ENCODE measurements at regions not wholly inside any gene's neighbourhood (a gene's known extent, or its start where the extent isn't known, plus 50 kb on each side); places are given as distances from the start of the nearest gene placed in this dataset.

DNA sequence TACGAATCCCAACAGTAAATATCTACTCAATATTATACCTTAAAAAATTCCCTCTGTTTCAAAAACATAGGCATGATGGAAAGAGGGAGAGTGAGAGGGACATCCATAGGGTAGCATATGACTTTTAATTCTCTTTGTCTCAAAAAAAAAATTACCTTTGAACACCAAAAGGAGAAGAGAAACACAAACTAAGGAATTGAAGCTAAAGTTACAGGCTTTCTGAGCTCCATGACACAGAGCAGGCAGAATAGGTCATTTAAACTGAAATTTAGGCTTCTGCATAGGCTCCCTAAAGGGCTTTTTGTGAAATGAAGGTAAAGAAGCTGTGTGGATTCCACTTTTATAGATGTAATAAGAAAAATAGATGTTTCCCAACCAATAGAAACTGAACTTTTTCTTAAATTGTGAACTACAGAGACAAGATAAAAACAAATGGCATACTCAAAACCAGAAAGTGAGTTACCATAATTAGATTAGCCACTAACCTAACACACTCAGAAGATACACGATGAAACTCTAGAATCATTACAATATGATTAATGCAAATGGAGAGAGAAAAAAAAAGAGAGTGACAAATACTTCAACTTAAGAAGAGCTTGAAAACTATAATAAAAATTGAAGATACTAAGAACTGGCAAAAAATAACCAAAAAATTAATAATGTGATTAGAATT, 584.6 kb downstream of the GABRG1 start:
- H3K4me3 Mint-ChIP-seq (ENCODE audit: unreplicated experiment), result no peak overlapping the region
- H2AFZ ChIP-seq (ENCODE audit: low read depth, low read length), result no peak overlapping the region
- H3K9me3 ChIP-seq (ENCODE audit: insufficient read depth, low read depth, low read length), result peaks cover 2% of the 10 kb centered on the region
- H3K27ac Mint-ChIP-seq (ENCODE audit: unreplicated experiment), result no peak overlapping the region
- H3K36me3 Mint-ChIP-seq (ENCODE audit: low read depth, unreplicated experiment), result no peaks in the 10 kb centered on the region
- H3K4me2 ChIP-seq (ENCODE audit: low read length), result no peak overlapping the region
- FAIRE-seq, result no peak
- H3K27ac ChIP-seq (ENCODE audit: low read depth, low read length), result no peak overlapping the region
- H3K36me3 ChIP-seq (ENCODE audit: insufficient read depth, low read length), result no peaks in the 10 kb centered on the region
- H3K27me3 ChIP-seq (ENCODE audit: insufficient read depth, low read length), result no peaks in the 10 kb centered on the region
- H3K4me1 ChIP-seq (ENCODE audit: insufficient read depth, low read length), result no peaks in the 10 kb centered on the region
- TF ChIP-seq, protein P1, sequence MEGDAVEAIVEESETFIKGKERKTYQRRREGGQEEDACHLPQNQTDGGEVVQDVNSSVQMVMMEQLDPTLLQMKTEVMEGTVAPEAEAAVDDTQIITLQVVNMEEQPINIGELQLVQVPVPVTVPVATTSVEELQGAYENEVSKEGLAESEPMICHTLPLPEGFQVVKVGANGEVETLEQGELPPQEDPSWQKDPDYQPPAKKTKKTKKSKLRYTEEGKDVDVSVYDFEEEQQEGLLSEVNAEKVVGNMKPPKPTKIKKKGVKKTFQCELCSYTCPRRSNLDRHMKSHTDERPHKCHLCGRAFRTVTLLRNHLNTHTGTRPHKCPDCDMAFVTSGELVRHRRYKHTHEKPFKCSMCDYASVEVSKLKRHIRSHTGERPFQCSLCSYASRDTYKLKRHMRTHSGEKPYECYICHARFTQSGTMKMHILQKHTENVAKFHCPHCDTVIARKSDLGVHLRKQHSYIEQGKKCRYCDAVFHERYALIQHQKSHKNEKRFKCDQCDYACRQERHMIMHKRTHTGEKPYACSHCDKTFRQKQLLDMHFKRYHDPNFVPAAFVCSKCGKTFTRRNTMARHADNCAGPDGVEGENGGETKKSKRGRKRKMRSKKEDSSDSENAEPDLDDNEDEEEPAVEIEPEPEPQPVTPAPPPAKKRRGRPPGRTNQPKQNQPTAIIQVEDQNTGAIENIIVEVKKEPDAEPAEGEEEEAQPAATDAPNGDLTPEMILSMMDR (IDR thresholded peaks at IDR 0.05; ENCODE audit: insufficient read depth, low read depth, low read length), result no peak
- no peak for TF ChIP-seq EZH2 (IDR thresholded peaks at IDR 0.05; ENCODE audit: insufficient read depth, low read length)
- H3K9ac ChIP-seq (ENCODE audit: low read length), result no peak overlapping the region
- H3K4me3 ChIP-seq (ENCODE audit: insufficient read depth, low read depth, low read length), result no peak overlapping the region
- peaks cover 5% of the 10 kb centered on the region for H3K9me3 Mint-ChIP-seq (ENCODE audit: unreplicated experiment)
- no peaks in the 10 kb centered on the region for H3K27me3 Mint-ChIP-seq (ENCODE audit: low read depth, unreplicated experiment)
- H3K4me1 Mint-ChIP-seq (ENCODE audit: low read depth, unreplicated experiment), result no peaks in the 10 kb centered on the region
- no peak for DNase-seq (ENCODE audit: low read depth)
- no peaks in the 10 kb centered on the region for H4K20me1 ChIP-seq (ENCODE audit: insufficient read depth, low read length)
- H3K79me2 ChIP-seq (ENCODE audit: insufficient read depth, low read length), result no peaks in the 10 kb centered on the region

DNA sequence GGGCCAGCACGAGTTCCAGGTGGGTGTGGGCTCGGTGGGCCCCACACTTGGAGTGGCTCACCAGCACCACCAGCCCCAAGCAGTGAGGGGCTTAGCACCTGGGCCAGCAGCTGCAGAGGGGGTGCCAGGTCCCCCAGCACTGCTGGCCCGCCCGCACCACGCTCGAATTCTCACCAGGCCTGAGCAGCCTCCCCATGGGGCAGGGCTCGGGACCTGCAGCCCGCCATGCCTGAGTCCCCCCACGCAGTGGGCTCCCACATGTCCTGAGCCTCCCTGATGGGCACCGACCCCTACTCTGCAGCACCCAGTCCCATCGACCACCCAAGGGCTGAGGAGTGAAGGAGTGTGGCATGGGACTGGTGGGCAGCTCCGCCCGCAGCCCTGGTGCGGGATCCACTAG, 593.4 kb downstream of the GABRG1 start:
- Histone ChIP-seq H3K4me3 (ENCODE audit: insufficient read depth, low read depth, low read length) (no peak overlapping the region), H3K4me1 (ENCODE audit: insufficient read depth, low read length) (no peaks in the 10 kb centered on the region), H3K9ac (ENCODE audit: low read length) (no peak overlapping the region), H4K20me1 (ENCODE audit: insufficient read depth, low read length) (no peaks in the 10 kb centered on the region), H2AFZ (ENCODE audit: low read depth, low read length) (no peak overlapping the region), H3K27me3 (ENCODE audit: insufficient read depth, low read length) (no peaks in the 10 kb centered on the region), H3K4me2 (ENCODE audit: low read length) (no peak overlapping the region), H3K79me2 (ENCODE audit: insufficient read depth, low read length) (no peaks in the 10 kb centered on the region), H3K9me3 (ENCODE audit: insufficient read depth, low read depth, low read length) (peaks cover 2% of the 10 kb centered on the region), H3K27ac (ENCODE audit: low read depth, low read length) (no peak overlapping the region), H3K36me3 (ENCODE audit: insufficient read depth, low read length) (no peaks in the 10 kb centered on the region)
- Mint-ChIP-seq H3K4me1 (ENCODE audit: low read depth, unreplicated experiment) (no peaks in the 10 kb centered on the region), H3K27me3 (ENCODE audit: low read depth, unreplicated experiment) (no peaks in the 10 kb centered on the region), H3K36me3 (ENCODE audit: low read depth, unreplicated experiment) (no peaks in the 10 kb centered on the region), H3K9me3 (ENCODE audit: unreplicated experiment) (peaks cover 17% of the 10 kb centered on the region), H3K4me3 (ENCODE audit: unreplicated experiment) (no peak overlapping the region), H3K27ac (ENCODE audit: unreplicated experiment) (no peak overlapping the region)
- FAIRE-seq, result no peak
- no peak for TF ChIP-seq EZH2 (IDR thresholded peaks at IDR 0.05; ENCODE audit: insufficient read depth, low read length)
- TF ChIP-seq, protein P1 (IDR thresholded peaks at IDR 0.05; ENCODE audit: insufficient read depth, low read depth, low read length), result no peak
- DNase-seq (ENCODE audit: low read depth), result no peak

DNA sequence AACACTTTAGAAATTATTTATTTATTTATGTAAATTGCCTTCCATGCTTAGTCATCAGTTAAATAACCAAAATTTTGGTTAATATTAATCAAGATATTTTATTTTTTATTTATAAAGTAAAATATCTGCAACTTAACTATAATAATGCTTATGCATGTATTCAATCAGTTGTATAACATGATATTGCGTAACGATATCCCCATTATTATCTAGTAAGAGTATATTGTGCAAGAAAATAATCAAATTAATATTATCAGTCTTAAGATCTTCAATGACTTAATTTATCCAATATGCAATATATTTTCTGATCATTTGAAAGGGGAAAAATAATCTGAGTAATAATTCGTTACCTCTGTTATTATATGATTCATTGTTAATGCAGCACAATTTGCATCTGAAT, 596.7 kb downstream of the GABRG1 start:
- H3K27ac Mint-ChIP-seq (ENCODE audit: unreplicated experiment), result no peak overlapping the region
- peaks cover 10% of the 10 kb centered on the region for H3K9me3 Mint-ChIP-seq (ENCODE audit: unreplicated experiment)
- Histone ChIP-seq H3K27me3 (ENCODE audit: insufficient read depth, low read length) (no peaks in the 10 kb centered on the region), H3K4me2 (ENCODE audit: low read length) (no peak overlapping the region), H3K9me3 (ENCODE audit: insufficient read depth, low read depth, low read length) (peaks cover 2% of the 10 kb centered on the region), H4K20me1 (ENCODE audit: insufficient read depth, low read length) (no peaks in the 10 kb centered on the region), H3K79me2 (ENCODE audit: insufficient read depth, low read length) (no peaks in the 10 kb centered on the region), H2AFZ (ENCODE audit: low read depth, low read length) (no peak overlapping the region), H3K36me3 (ENCODE audit: insufficient read depth, low read length) (no peaks in the 10 kb centered on the region), H3K27ac (ENCODE audit: low read depth, low read length) (no peak overlapping the region), H3K9ac (ENCODE audit: low read length) (no peak overlapping the region), H3K4me3 (ENCODE audit: insufficient read depth, low read depth, low read length) (no peak overlapping the region), H3K4me1 (ENCODE audit: insufficient read depth, low read length) (no peaks in the 10 kb centered on the region)
- no peaks in the 10 kb centered on the region for H3K4me1 Mint-ChIP-seq (ENCODE audit: low read depth, unreplicated experiment)
- no peak overlapping the region for H3K4me3 Mint-ChIP-seq (ENCODE audit: unreplicated experiment)
- DNase-seq (ENCODE audit: low read depth) (no peak), FAIRE-seq (no peak)
- no peaks in the 10 kb centered on the region for H3K36me3 Mint-ChIP-seq (ENCODE audit: low read depth, unreplicated experiment)
- no peak for TF ChIP-seq EZH2 (IDR thresholded peaks at IDR 0.05; ENCODE audit: insufficient read depth, low read length)
- TF ChIP-seq, protein P1 (IDR thresholded peaks at IDR 0.05; ENCODE audit: insufficient read depth, low read depth, low read length), result no peak
- no peaks in the 10 kb centered on the region for H3K27me3 Mint-ChIP-seq (ENCODE audit: low read depth, unreplicated experiment)

All from astrocyte (in vitro differentiated cells and primary cell).